ENCODE measurements at regions not wholly inside any gene's neighbourhood (a gene's known extent, or its start where the extent isn't known, plus 50 kb on each side); places are given as distances from the start of the nearest gene placed in this dataset.

DNA sequence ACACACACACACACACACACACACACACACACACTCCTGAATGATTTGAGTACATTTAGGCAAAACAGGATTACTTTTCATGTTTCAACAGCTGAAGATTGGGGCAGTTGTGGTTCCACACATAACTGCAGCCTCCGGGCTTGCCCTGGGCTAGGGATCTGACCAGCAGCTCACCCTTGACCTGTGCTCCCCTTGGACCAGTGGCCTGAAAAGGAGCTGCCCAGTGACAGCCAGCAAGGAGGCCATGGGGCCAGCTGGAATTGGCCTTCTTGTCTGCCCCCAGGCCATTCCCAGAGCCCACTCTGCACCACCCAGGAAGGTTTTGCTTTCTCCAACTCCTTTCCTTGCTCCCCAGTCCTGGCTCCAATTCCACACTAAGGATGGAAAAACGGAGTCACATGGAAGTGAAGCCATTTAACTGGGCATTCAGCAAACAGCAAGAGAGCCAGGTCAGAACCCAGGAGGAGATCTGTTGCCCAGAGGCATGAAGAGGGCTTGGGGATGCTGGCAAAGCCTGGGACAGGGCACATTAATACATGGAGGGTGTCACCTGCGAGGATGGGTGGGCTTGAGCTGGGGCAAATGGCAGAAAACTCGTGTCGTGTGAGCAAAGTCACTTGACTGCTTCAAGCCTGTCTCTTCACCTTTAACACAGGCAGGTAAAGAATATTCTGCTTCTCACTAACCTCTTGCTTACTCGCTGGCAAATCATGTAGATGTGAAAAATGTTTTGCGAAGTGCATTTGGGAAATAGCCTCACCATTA, 61.5 kb upstream of the GDF10 start:
- no peak for DNase-seq

DNA sequence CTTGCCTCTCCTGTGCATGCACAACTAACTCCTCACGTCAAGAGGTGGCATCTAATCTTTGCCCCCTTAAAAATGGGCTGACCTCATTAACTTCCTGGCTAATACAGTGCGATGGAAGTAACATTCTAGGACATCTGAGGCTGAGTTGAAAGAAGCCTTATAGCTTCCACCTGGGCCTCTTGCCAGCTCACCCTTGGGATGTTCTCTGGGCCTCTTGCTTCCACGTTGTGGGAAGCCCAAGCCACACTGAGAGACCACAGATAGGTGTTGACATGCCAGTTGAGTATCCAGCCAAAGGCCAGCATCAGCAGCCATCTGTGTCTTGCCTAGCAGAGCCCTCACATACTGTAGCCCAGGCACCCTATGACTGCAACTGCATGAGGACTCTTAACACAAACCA, 60.8 kb upstream of the GDF10 start:
- no peak for DNase-seq

DNA sequence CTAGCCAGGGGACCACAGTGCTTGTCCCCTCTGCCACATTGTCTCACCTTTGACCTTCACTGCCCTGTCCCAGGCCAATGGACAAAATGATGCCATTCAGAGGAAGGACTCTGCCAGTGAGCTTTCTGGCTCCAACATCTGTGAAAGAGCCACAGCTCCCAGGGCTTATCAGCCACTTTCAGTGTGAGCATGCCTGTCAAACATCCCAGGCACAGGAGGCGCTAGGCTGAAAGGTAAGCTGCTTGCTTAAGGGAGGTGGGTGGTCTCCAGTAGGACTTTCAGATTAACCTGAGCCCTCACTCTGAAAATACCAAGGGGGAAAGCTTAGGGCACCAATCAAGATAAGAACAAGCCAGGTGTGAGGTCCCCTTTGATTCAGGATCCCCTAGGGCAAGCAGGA, 59.8 kb upstream of the GDF10 start:
- no peak for DNase-seq

DNA sequence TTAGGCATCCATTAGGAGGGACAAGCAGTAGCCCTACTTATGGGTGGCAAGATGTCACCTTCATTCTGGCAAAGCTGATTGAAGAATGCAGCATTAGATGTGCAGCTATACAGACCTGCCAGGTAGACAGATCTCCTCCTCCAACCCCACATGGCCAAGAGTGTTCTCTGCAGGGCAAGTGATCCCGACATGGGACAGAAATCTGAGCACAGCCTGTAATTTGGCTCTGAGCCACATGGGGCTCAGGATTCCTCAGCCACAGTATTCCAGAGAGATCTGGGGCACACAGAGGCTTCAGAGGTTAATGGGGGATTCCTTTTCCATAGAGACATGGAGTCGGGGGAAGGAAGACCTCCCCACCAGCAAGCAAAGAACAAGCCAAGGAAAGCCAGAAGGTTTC, 58.7 kb upstream of the GDF10 start:
- no peak for DNase-seq

DNA sequence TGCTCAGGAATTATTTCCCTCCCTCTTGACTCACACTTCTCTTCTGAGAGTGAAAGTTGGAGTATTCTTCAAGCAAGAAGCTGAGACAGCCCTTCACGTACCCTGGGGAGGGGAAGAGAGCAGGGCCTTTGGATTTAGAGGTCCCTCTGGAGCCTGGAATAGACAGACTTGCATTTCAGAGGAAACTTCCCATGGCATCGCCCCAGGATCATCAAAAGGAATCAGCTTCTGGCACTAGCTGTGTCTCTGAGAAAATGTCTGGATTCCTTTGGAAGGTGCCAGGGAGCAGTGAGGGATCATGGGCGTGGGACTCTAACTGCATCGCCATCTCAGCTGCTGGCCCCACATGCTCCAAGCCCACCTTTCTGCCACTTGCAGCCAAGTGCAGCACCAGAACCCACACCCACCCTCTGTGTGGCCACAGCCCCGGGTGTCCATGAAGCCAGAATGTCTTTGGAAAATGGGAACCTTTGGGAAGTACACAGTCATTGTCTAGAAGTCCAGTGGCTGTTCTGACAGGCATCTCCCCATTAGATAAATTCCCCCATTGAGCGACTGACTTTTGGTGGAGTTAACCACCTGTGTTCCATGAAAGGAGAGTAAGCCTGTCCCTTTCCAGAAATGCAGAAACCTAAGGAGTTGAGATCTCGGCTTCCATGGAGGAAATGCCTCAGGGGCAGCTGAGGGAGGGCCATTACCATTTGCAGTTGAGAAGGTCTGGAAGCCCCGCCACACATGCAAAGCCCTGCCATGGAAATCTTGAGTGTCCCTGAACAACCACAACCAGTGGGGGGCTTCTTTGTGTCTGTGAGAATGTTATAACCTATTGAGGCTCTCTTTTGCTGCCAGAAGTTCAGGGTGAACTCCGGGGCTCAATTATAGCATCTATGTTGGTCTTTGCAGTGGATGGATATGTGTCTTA, 57.8 kb upstream of the GDF10 start:
- no peak for DNase-seq

DNA sequence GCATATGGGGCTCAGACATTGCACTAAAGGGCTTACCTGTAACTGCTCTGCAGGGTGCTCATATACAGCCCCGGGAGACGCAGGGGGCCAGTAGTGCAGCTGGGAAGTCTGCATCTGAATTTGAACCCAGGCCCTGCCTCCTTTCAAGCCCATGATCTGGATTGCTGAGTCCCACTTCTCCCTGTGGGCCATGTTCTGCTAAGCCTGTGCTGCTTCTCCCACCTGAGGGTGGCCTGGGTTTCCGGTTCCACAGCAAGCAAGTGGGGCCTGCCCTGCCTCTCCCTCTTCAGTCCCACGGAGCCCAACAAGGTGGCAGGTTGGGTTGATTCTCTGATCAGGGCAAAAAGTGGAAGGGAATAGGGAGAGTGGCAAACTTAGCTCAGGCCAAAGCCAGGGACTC, 56.6 kb upstream of the GDF10 start:
- no peak for DNase-seq

DNA sequence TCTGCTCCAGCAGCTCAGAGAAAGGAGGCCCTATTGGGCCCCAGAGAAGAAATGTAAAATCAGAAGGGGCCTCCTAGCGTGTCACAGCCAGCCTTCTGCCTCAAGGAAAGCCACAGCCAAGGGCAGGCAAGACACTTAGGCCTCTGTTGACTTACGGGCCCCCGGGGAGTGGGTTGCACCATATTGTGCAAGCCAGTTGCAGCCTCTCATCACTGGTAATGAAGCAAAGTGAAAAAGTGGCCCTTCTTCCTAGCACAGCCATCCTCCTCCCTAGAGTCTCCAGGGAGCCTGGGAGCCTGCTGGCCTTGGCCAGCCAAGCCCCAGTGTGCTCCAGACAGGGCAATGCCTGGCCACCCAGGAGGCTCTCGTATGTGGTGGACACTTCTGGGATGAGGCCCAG, 56.2 kb upstream of the GDF10 start:
- no peak for DNase-seq

DNA sequence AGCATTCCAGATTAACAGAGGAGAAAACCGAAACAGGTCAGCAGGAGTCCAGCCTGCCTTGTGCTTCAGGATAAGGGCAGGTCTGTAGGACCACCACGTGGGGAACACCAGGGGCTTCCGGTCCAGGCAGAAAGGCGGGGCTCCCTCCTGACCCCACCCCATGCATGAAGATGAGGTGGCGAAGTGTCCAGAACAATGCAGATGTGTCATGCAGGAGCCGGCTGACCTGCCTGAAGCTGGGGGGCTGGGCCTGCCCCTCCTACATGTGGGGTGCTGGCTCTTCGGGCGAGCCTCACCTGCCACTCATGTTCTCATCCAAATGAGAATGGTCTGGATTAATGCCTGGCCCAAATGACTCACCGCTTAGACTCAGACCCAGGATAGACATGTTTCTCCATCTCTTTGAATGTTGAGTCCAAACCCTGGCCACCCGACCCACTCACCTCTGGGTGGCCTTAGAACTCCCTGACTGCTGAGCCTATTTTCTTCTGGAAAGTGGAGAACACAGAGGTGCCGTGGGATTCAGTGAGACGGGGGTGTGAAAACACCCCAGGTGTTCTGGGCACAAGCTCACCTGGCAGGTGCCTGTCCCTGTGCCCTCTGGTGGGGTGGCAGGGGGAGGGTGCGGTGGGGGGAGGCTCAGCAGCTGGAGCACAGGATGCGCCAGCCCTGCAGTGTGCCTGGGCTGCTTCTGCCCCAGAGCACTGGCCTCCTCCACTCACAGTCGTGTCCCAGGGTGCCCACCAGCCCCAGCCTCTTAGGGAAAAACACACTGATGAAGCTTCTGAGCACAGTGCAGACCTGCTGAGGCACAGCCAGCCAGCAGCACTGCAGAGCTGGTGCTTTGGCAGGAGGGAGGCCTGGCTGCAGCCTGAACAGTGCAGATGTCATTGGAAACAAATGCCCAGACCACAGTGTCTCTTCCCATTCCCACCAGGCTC, 55.2 kb upstream of the GDF10 start:
- DNase-seq: no peak

DNA sequence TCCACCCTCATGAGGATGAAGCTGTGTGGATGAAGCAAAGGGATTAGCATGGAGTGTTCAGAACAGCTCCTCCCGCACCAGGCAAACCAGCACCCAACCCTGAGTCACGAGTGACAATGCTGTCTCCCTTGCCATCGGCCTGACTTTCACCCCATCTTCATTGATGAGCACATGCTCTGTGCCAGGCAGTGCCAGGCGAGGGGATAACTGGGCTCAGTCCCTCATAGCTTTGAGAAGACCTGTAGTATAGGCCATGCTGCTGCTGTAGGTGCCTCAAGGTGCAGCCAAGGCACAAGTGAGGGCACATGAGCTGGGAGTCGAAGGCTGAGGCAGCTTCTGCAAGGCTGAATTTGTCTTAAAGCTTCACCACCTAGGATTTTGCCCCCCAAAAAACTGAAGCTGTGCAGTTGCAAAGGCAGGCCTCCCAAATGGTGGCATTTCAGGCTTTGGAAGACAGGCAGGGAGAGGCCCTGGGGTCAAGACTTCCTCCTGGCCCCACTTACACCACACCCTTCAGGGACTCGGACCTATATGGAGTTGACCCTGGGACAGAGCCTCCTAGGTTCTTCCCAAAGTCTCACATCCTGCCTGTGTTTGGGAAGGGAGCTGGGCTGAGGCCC, 54.2 kb upstream of the GDF10 start:
- no peak for DNase-seq

DNA sequence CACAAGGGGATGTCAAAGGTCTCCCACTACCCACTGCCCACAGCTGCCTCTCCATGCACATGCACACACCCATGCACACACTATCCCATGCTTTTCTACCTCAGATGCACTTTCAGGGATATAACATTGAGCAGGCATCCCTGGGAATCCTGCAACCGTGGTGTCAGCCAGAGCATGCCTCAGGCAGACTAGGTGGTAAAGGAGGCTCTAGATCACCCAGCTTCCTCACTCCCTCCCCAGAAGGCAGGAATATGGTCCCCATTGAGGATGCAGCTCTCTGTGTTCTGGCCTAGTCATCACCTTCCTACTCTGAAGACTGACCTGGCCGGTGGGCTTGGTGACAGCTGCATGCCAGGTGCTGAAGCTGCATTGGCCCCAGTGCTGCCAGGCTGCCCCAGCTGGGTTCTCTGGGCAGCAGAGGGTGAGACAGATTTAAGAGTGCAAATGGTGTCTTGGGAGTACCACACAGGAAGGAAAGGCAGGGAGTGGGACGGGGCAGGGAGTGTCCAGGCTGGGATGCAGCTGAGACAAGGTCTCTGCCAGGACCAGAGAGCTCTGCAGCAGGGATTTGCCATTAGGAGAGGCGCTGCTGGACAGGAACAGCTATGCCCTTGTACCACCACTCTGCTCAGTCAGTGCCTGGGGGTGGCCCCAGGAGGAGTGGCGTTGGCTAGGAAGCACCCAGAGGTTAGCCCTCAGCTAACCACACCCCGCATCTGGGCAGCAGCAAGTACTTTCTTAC, 53.4 kb upstream of the GDF10 start:
- no peak for DNase-seq

DNA sequence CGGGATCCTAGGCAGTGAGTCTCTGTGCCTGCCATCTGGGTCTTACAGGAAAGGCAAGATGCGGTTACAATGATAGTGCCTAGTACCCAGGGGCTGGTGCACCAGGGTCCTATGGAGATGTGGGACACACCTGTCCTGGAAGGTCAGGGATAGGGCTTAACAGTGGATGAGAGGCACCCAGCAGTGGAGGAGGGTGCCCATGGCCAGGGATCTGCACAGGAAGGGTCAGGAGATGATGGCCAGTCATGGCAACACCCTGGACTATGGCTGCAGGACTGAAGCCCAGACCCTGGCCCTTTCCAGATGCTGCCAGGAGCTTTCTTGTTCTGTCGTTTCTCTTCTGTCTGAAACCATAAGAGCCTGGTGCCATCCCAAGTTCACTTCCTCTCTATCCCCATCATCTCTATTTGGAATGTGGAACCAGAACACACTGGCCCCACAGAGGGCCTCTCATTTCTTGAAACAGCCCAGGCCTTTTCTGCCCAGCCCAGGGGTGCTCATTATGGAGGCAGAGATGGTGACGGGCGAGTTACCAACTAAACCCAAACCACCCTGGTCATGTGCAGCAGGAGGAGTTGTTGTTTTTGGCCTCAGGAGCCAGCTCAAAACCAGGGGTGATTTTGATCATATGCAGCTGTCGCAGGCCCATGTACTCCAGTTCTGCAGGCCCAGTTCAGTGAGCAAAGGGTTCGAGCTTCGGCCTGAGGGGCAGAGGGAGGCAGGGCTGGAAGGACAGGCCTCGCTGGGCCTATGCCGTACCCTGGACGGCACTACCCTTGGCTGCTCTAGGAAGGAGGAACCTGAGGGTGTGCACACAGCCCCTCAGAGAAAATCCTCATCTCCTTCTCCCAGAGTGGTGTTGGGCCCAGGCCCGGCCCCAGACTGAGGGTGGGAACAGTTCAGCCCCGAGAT, 52.6 kb upstream of the GDF10 start:
- no peak for DNase-seq

DNA sequence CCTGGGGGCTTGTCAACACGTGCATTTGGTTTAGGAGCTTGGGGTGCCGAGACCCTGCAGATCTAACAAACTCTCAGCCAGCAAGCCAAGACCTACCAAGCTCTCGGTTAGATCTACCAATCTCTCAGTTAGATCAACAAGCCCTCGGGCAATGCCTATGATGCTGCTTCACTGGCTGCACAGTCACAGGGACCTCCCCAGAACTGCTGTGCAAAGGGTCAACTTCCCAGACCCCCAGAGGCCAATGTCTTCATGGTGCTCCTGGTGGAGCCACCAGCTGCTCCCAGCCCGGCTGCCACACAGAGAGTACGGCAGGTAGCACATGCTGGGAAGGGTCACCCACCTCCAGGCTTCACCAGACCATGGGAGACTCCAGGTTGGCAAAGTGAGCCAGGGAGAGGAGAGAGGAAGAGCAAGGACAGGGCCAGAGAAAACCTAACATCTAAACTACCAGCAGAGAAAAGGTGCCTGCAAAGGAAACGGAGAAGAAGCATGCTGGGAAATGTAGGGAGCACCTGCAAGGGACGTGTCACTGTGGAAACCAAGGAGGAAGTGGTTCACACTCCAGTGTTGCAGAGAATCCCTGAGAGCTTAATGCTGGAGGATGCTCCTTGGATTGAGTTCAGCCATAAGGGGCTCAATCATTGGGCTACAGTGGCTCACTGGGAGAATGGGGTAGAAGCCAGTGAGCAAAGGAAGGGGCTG, 51.5 kb upstream of the GDF10 start:
- no peak for DNase-seq

DNA sequence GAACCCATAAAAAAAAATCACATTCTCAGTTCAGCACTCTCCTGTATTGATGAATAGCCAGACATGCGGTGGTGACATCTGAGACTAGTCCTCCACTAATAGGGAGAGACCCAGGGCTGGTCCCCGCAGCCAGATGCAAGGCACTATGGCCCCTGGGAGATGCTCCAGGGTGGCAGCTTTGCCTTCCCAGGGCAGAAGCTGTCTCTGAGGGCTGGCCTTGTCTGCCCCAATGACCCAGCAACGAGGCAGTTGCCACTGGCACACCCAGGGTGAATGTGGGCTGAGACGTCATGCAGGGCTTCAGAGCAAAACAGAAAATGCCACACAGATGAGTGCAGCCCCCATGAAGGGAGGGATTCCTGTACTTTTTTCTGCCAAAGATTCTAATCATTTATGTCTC, 50.1 kb upstream of the GDF10 start:
- no peak for DNase-seq

Data from stimulated activated CD4-positive, alpha-beta T cell treated with anti-CD3 and anti-CD28 coated beads, Interleukin-15, amount 100 ng/mL, for 24 hours (primary cell).